ENCODE measurements at regions not wholly inside any gene's neighbourhood (a gene's known extent, or its start where the extent isn't known, plus 50 kb on each side); places are given as distances from the start of the nearest gene placed in this dataset.

- DNase-seq (ENCODE audit: low read depth): no peak
These were observed 69.5 kb upstream of the SSX2IP start for GRCh38 chr1:84759756-84760155.

- no peak for DNase-seq (ENCODE audit: low read depth)
These were observed 68.8 kb upstream of the SSX2IP start for GRCh38 chr1:84758968-84759491.

- no peak for DNase-seq (ENCODE audit: low read depth)
These were observed 68.2 kb upstream of the SSX2IP start for GRCh38 chr1:84758476-84758875.

GRCh38 chr1:84757301-84757700 is 67.0 kb upstream of the SSX2IP start:
- DNase-seq (ENCODE audit: low read depth): no peak

GRCh38 chr1:84756455-84757082 is 66.3 kb upstream of the SSX2IP start:
- DNase-seq (ENCODE audit: low read depth): no peak

GRCh38 chr1:84756001-84756400 is 65.7 kb upstream of the SSX2IP start:
- DNase-seq (ENCODE audit: low read depth): no peak

GRCh38 chr1:84755216-84755615 is 65.0 kb upstream of the SSX2IP start:
- no peak for DNase-seq (ENCODE audit: low read depth)

- DNase-seq (ENCODE audit: low read depth): no peak
These were observed 64.1 kb upstream of the SSX2IP start for GRCh38 chr1:84754386-84754703.

GRCh38 chr1:84753516-84754385 is 63.5 kb upstream of the SSX2IP start:
- DNase-seq (ENCODE audit: low read depth): peak; percentile 60

- no peak for DNase-seq (ENCODE audit: low read depth)
These were observed 60.0 kb upstream of the SSX2IP start for GRCh38 chr1:84750110-84750730.

- no peak for DNase-seq (ENCODE audit: low read depth)
These were observed 59.2 kb upstream of the SSX2IP start for GRCh38 chr1:84749427-84749826.

GRCh38 chr1:84748364-84748763 is 58.1 kb upstream of the SSX2IP start:
- DNase-seq (ENCODE audit: low read depth): no peak

- DNase-seq (ENCODE audit: low read depth): no peak
These were observed 55.6 kb upstream of the SSX2IP start for GRCh38 chr1:84745857-84746256.

GRCh38 chr1:84743896-84744295 is 53.6 kb upstream of the SSX2IP start:
- DNase-seq (ENCODE audit: low read depth): no peak

- no peak for DNase-seq (ENCODE audit: low read depth)
These were observed 52.4 kb upstream of the SSX2IP start for GRCh38 chr1:84742653-84743052.

GRCh38 chr1:84740050-84740714 is 49.9 kb upstream of the SSX2IP start:
- no peak for DNase-seq (ENCODE audit: low read depth)

All from activated T-helper 9 cell treated with anti-CD3 and anti-CD28 coated beads, Interleukin-2, amount 50 U/mL, for 16 hours (primary cell).